ENCODE measurements at regions not wholly inside any gene's neighbourhood (a gene's known extent, or its start where the extent isn't known, plus 50 kb on each side); places are given as distances from the start of the nearest gene placed in this dataset.

DNA sequence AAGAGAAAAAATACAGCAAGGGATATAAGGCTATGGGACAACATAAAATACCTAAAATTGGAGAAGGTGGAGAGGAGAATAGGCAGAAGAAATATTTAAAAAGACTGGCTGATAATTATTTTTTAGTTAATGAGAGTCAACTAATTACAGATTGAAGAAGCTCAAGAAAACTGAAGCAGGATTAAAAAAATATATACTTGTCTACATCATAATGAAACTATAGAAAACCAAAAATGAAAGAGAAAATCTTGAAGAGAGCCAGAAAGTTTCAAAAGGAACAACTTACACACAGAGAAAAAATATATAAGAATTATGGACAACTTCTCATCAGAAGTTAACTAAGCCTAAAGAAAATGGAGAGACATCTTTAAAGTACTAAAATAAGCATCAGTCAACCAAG lies 62.9 kb upstream of the APCDD1 start:
- no peak for DNase-seq (ENCODE audit: low read depth)

DNA sequence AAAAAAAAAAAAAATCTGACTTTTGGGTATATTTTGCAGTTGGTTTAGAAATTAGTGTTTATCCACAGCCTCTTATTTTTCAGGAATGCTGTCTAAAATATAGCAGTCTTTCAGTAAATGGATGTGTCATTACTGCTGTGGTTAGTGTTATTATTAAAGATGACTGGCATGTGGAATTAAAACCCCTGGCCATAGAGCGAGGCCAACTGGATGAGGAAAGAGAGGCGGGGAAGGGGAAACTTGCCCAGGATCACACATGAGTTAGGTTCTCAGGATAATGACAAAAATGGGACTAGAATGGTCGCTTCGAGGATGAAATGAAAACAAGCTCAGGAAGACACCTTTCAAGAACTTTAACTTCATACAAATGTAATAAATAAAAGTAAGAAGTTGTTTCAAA lies 57.4 kb upstream of the APCDD1 start:
- DNase-seq (ENCODE audit: low read depth): no peak

DNA sequence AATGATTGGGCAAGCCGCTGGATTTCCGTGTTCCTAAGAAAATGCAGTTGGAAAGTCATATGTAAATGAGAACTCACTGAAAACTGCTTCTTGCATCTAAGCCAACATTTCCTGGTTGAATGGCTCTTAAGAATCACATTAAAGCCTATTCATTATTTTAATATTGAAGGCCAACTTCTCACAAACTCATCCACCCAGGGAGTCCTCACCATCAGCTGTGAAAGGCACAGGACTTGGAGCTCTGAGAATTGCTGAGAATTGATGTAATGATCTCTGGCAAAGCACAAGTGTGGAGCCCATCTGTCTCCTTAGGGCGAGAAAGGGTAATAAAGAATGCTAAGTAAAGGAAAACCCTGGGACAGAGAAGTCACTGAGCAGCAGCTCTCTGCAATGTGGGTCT lies 55.9 kb upstream of the APCDD1 start:
- DNase-seq (ENCODE audit: low read depth): no peak

DNA sequence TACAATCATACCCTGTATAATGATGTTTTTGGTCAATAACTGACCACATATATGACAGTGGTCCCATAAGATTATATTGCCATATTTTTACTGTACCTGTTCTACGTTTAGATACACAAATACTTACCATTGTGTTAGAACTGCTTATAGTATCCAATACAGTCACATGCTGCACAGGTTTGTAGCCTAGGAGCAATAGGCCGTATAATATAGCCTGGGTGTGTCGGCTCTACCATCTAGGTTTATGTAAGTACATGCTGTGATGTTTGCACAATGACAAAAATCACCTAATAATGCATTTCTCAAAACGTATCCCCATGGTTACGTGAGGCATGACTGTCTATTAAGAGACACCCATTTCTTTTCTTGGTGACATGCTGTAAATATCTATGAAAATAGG lies 55.0 kb upstream of the APCDD1 start:
- DNase-seq (ENCODE audit: low read depth): no peak

DNA sequence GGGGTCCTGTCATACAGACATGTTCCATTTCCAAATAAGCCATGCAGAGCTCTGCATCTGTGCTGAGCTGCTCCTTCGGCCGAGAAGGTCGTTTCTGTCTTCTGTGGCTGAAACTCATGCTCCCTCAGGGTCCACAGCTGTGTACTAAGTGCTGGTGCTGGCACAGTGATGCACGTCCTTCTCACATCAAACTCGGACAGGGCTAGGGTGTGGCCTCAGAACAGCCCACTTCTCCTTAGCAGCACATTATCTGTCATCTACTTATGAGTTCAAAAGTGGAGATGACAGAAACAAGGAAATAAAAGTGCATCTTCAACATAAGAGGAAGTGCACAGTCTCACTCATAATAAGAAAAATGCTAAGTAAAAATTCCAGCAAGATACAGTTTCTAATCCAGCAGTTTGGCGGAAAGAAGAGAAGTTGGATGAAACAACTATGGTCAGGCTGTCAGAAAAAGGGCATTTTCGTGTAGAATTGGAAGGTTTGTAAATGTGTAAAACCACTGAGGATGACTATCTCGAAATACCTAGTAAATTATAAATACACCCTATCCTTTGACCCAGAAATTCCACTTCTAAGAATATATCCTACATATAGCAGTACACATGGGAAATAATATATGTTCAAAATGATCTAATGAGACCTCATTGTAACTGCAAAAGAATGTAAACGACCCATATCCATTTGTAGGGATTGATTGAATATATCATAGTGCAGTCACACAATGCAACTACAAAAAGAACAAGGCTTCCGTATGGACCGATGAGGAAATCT lies 53.7 kb upstream of the APCDD1 start:
- no peak for DNase-seq (ENCODE audit: low read depth)

DNA sequence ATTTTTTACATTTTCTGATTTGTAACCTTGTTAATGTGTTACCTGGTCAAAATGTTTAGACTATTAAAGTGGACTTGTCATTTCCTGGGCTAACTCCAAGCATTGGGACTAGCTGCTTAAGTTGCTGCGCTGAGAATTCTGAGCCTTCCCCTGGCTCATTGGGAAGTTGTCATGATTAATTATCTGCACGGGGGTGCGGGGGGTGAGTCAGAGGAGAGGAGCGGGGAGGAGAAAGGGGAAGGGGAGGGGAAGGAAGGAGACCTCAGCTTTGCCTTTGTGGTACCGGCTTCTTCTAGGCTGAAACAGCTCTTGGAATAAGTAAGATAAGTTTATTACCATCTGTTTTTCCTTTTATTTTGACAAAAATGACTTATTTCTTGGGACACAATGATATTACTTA lies 52.9 kb upstream of the APCDD1 start:
- peak; percentile 46 for DNase-seq (ENCODE audit: low read depth)

DNA sequence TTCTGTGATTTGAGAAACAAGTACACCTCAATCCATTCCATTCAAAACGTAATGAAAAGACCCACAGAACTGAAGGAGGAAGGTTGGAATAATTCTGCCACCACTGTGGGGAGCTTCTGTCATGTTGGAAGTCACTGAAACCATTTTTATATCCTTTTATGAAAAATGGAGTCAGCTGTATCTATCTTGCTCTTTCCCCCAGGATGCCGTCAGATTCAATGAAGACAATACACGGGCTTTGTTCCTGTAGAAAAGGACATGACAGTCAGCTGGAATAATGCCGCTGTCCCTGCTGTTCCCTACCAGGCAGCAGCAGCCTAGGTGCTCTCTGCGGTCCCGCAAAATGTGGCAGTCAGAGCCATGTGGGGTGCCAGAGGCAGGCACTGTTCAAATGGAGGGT lies 52.5 kb upstream of the APCDD1 start:
- no peak for DNase-seq (ENCODE audit: low read depth)

DNA sequence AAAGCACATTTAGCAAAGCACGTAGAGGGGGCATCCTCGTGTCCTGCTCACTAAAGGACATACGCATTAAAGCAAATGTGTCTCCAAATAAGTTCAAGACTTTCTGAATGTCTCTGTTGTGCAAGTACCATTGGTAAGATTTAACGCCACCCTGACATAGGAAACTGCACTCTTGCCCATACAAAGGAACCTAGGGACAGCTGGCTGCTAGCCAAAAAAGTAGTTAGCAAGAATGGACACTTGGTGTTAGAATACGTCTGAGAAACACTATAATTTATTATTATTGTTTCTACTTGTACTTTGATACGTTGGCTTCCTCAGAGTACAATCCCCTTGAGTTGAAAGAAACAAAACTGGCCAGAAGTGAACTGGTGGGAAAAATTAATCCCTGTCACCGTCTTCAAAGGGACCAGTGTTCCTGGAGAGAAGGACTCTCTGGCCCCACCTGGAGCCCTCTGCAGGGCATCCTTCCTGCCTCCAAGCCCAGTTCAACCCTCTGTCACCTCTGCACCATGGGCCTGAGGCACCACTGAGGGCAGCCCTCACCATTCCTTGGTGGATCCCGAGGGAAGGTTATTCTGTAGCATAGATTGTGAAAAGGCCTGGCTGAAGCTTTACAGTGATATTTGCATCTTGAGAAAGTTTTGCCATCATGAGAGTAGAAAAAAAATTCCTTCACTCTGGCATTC lies 51.4 kb upstream of the APCDD1 start:
- DNase-seq (ENCODE audit: low read depth): no peak

DNA sequence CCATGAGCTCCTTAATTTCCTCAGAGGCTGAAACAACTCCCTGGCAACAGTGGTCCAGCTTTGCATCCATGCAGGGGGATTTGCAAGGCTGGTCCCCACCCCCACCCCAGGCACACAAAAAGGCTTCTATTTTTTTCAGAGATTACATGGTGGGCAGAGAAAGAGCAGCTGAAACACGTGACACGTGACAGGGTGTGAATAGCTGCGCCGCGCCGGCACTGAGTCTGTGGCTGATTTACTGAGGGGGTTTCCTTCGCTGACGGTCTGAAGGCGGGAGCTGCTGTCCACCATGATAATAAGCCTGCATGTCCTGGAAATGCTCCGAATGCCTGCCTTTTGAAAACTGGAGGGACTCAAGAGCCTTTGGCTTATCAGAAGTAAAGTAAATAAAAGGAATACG lies 50.7 kb upstream of the APCDD1 start:
- no peak for DNase-seq (ENCODE audit: low read depth)

DNA sequence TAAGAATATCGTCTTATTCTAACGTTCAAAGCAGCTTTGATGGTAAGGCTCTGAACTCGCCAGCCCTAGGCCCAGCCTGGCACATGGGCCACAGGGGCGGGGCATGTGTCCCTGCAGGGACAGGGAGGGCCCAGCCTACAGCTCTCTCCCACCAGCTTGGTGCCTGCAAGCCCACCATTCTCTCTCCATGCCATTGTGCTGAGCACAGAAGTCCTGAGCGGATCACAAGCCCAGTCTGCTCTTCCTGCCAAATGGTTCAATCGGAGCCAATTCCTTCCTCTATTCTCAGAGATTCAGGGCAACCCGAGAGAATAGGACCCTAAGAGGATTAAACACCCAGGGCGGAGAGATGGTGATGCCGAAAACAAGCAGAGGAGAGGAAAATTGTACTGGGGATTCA lies 50.3 kb upstream of the APCDD1 start:
- no peak for DNase-seq (ENCODE audit: low read depth)
